H1 (cell line): ENCODE measurements at regions not wholly inside any gene's neighbourhood (a gene's known extent, or its start where the extent isn't known, plus 50 kb on each side); places are given as distances from the start of the nearest gene placed in this dataset.

ENCODE experiments used
- CTCF ChIA-PET: fragments of 300-600 bp; sonication (Branson Sonifier 250); formaldehyde crosslinking; loops from one replicate; lab custom pipeline; 2021; ENCODE audit not compliant: partially characterized antibody; lab: Charles Lee
- POLR2A ChIA-PET: fragments of 300-600 bp; sonication (Branson Sonifier 250); formaldehyde crosslinking; loops from one replicate; lab custom pipeline; 2021; ENCODE audit warnings: inconsistent platforms; ENCODE audit not compliant: partially characterized antibody; lab: Charles Lee
- DNase-seq, 2 experiments: peaks; one replicate each; pipeline versions ENCODE4 v3.0.0 to v3.0.0-alpha.2; 2010 to 2022; ENCODE audit warnings: low spot score in 2 of 2, low read depth in 1 of 2, mixed read lengths in 1 of 2
- FAIRE-seq: peaks from 2 replicates; lab custom pipeline; 2011; peaks lifted over from hg19 to GRCh38; lab: Jason Lieb, UNC
- H2AFZ ChIP-seq: 2 replicates; pipeline ENCODE4 v1.8.1; 2012; ENCODE audit warnings: low read length, inconsistent platforms
- H2AK5ac ChIP-seq: 2 replicates; pipeline ENCODE4 v1.6.1; 2013; ENCODE audit warnings: low read depth, low read length
- H2BK120ac ChIP-seq: replicated peaks from 2 replicates; pipeline ENCODE3; 2013; ENCODE audit warnings: low read depth, low read length, inconsistent platforms
- H2BK12ac ChIP-seq: 2 replicates; pipeline ENCODE4 v1.6.1; 2013; ENCODE audit warnings: low read depth, low read length
- H2BK15ac ChIP-seq: 2 replicates; pipeline ENCODE4 v1.6.1; 2013; ENCODE audit warnings: low read length
- H2BK20ac ChIP-seq: 2 replicates; pipeline ENCODE4 v1.6.1; 2013; ENCODE audit warnings: low read length
- H2BK5ac ChIP-seq: 2 replicates; pipeline ENCODE4 v1.6.1; 2013; ENCODE audit warnings: low read depth, low read length
- H3K14ac ChIP-seq: 2 replicates; pipeline ENCODE4 v1.6.1; 2013; ENCODE audit warnings: inconsistent platforms; ENCODE audit not compliant: insufficient read length
- H3K18ac ChIP-seq: 2 replicates; pipeline ENCODE4 v1.6.1; 2013; ENCODE audit warnings: low read length; ENCODE audit errors: extremely low read depth
- H3K23ac ChIP-seq: 2 replicates; pipeline ENCODE4 v1.6.1; 2013; ENCODE audit warnings: inconsistent platforms; ENCODE audit not compliant: insufficient read length
- H3K23me2 ChIP-seq: 2 replicates; pipeline ENCODE4 v1.6.1; 2013; ENCODE audit warnings: low read depth, low read length
- H3K27ac ChIP-seq: 2 replicates; pipeline ENCODE4 v1.6.1; 2011; ENCODE audit warnings: low read depth, low read length, inconsistent platforms
- H3K27me3 ChIP-seq, 4 experiments: replicated peaks in 1 of 4; 1 replicate in 1 of 4; 2 replicates in 3 of 4; pipeline versions ENCODE4 v1.6.1 to v1.8.1; 2011 to 2013; ENCODE audit warnings: low read length in 3 of 4, mild to moderate bottlenecking in 3 of 4, inconsistent platforms in 2 of 4, mixed read lengths in 2 of 4, moderate library complexity in 1 of 4; ENCODE audit not compliant: control insufficient read depth in 3 of 4, insufficient read depth in 3 of 4; ENCODE audit errors: extremely low read depth in 1 of 4
- H3K36me3 ChIP-seq, 4 experiments: 2 replicates each; pipeline versions ENCODE4 v1.6.1 to v1.8.1; 2011 to 2013; ENCODE audit warnings: mild to moderate bottlenecking in 4 of 4, low read length in 3 of 4, moderate library complexity in 2 of 4, control low read depth in 1 of 4, inconsistent platforms in 1 of 4; ENCODE audit not compliant: insufficient read depth in 4 of 4, control insufficient read depth in 2 of 4
- H3K4ac ChIP-seq: replicated peaks from 2 replicates; pipeline ENCODE3; 2013; ENCODE audit warnings: low read length, low read depth, mixed read lengths, inconsistent platforms; ENCODE audit not compliant: insufficient read length
- H3K4me1 ChIP-seq, 4 experiments: replicated peaks in 1 of 4; 1 replicate in 1 of 4; 2 replicates in 3 of 4; pipeline versions ENCODE4 v1.6.1 to v1.8.1; 2011 to 2013; ENCODE audit warnings: low read length in 3 of 4, inconsistent platforms in 2 of 4, mixed read lengths in 1 of 4; ENCODE audit not compliant: insufficient read depth in 4 of 4, control insufficient read depth in 3 of 4
- H3K4me2 ChIP-seq, 2 experiments: 2 replicates each; pipeline versions ENCODE4 v1.6.1 to v1.8.1; 2011 to 2013; ENCODE audit warnings: low read depth in 2 of 2, low read length in 2 of 2, control low read depth in 1 of 2, inconsistent platforms in 1 of 2, mild to moderate bottlenecking in 1 of 2; ENCODE audit not compliant: insufficient read depth in 1 of 2
- H3K4me3 ChIP-seq, 4 experiments: fragments of 200-600, 300-600 bp in 1 of 4; sonication (generic), shearing (Covaris generic), sonication (Bioruptor Twin) in 1 of 4; 2 replicates each; pipeline versions ENCODE4 v1.5.1 to v1.8.1; 2011 to 2016; ENCODE audit warnings: low read length in 4 of 4, low read depth in 3 of 4, control low read depth in 2 of 4, inconsistent platforms in 2 of 4, mild to moderate bottlenecking in 2 of 4, mixed read lengths in 1 of 4, moderate library complexity in 1 of 4; ENCODE audit not compliant: insufficient read depth in 2 of 4; ENCODE audit errors: extremely low read depth in 1 of 4
- H3K56ac ChIP-seq: replicated peaks from 2 replicates; pipeline ENCODE3; 2013; ENCODE audit warnings: low read depth, mild to moderate bottlenecking, mixed read lengths, low read length, inconsistent platforms; ENCODE audit not compliant: insufficient read length
- H3K79me1 ChIP-seq: 2 replicates; pipeline ENCODE4 v1.6.1; 2013; ENCODE audit warnings: low read depth, low read length, control low read depth
- H3K79me2 ChIP-seq, 2 experiments: 2 replicates each; pipeline versions ENCODE4 v1.6.1 to v1.8.1; 2012 to 2013; ENCODE audit warnings: low read length in 2 of 2, mild to moderate bottlenecking in 2 of 2, inconsistent platforms in 1 of 2; ENCODE audit not compliant: insufficient read depth in 2 of 2, control insufficient read depth in 1 of 2
- H3K9ac ChIP-seq, 4 experiments: replicated peaks in 1 of 4; 1 replicate in 1 of 4; 2 replicates in 3 of 4; pipeline versions ENCODE4 v1.6.1 to v1.8.1; 2011 to 2013; ENCODE audit warnings: low read depth in 3 of 4, low read length in 3 of 4, control low read depth in 2 of 4, mild to moderate bottlenecking in 2 of 4, moderate library complexity in 2 of 4, inconsistent platforms in 1 of 4; ENCODE audit errors: extremely low read depth in 1 of 4
- H3K9me3 ChIP-seq, 2 experiments: 2 replicates each; pipeline versions ENCODE4 v1.6.1 to v1.8.1; 2012 to 2013; ENCODE audit warnings: mild to moderate bottlenecking in 2 of 2, moderate library complexity in 2 of 2, control low read depth in 1 of 2, inconsistent platforms in 1 of 2, low read depth in 1 of 2, low read length in 1 of 2, mixed read lengths in 1 of 2; ENCODE audit not compliant: insufficient read depth in 2 of 2
- H4K20me1 ChIP-seq, 2 experiments: replicated peaks in 1 of 2; 2 replicates each; pipeline versions ENCODE3 to v1.8.1; 2011 to 2013; ENCODE audit warnings: inconsistent platforms in 2 of 2, low read length in 2 of 2, mild to moderate bottlenecking in 1 of 2; ENCODE audit not compliant: insufficient read depth in 2 of 2, control insufficient read depth in 1 of 2
- H4K5ac ChIP-seq: 2 replicates; pipeline ENCODE4 v1.6.1; 2013; ENCODE audit warnings: low read length, low read depth, mixed read lengths, inconsistent platforms; ENCODE audit not compliant: insufficient read length
- H4K8ac ChIP-seq: 2 replicates; pipeline ENCODE4 v1.8.0; 2013; ENCODE audit warnings: mild to moderate bottlenecking, moderate library complexity, low read length, inconsistent platforms; ENCODE audit not compliant: insufficient read depth; ENCODE audit errors: extremely low read depth
- H4K91ac ChIP-seq: replicated peaks from 2 replicates; pipeline ENCODE3; 2013; ENCODE audit warnings: low read length, mixed read lengths, inconsistent platforms; ENCODE audit not compliant: insufficient read length
- BRCA1 ChIP-seq: IDR thresholded peaks from 2 replicates; pipeline ENCODE4 v1.6.1; 2012; ENCODE audit warnings: low read depth, low read length, improper control_type of control experiment
- CBX5 ChIP-seq: fragments of 300-800, 300-1000 bp; sonication (generic); IDR thresholded peaks from 2 replicates; pipeline ENCODE4 v1.7.1; 2016; ENCODE audit warnings: antibody characterized with exemption, low read length, low read depth
- CTBP2 ChIP-seq: IDR thresholded peaks from 2 replicates; pipeline ENCODE4 v1.7.0; 2011; ENCODE audit warnings: borderline replicate concordance, mild to moderate bottlenecking, moderate library complexity, mixed read lengths, low read length; ENCODE audit not compliant: insufficient read depth, insufficient read length
- GABPA ChIP-seq: IDR thresholded peaks from 2 replicates; pipeline ENCODE4 v1.6.1; 2011; ENCODE audit warnings: mild to moderate bottlenecking, low read length, moderate library complexity, borderline replicate concordance; ENCODE audit not compliant: insufficient read depth
- POU5F1 ChIP-seq: IDR thresholded peaks from 2 replicates; pipeline ENCODE4 v1.6.1; 2011; ENCODE audit warnings: low read depth, mild to moderate bottlenecking, low read length, moderate library complexity
- RXRA ChIP-seq: IDR thresholded peaks from 2 replicates; pipeline ENCODE4 v1.6.1; 2011; ENCODE audit warnings: low read depth, mild to moderate bottlenecking, low read length, moderate library complexity; ENCODE audit not compliant: insufficient read depth
- SRF ChIP-seq: IDR thresholded peaks from 2 replicates; pipeline ENCODE4 v1.6.1; 2011; ENCODE audit warnings: mild to moderate bottlenecking, low read depth, low read length, moderate library complexity
- TCF12 ChIP-seq: IDR thresholded peaks from 2 replicates; pipeline ENCODE4 v1.6.1; 2011; ENCODE audit warnings: low read depth, mild to moderate bottlenecking, low read length
- WGBS, 2 experiments: shearing (Covaris generic) in 1 of 2; methylation state at CpG; one replicate each; pipeline versions ENCODE4 v1.1.6 to v1.1.7; 2013 to 2015; ENCODE audit warnings: low lambda C conversion rate in 2 of 2, mixed read lengths in 2 of 2, inconsistent platforms in 1 of 2, low coverage in 1 of 2, missing lambda C conversion rate in 1 of 2; ENCODE audit not compliant: insufficient replicate concordance in 2 of 2, insufficient coverage in 1 of 2, insufficient read length in 1 of 2; ENCODE audit errors: extremely low coverage in 1 of 2, missing lambda C conversion rate in 1 of 2; 5-methylcytosine and 5-hydroxymethylcytosine counted together

GRCh38 chr16:48946686-48947370 is 334.8 kb downstream of the CBLN1 start:
- no peaks in the 10 kb centered on the region for H3K79me2 ChIP-seq
- no peak overlapping the region for H2AFZ ChIP-seq
- no peak overlapping the region for H4K8ac ChIP-seq
- H2BK120ac ChIP-seq = no peak overlapping the region
- no peak overlapping the region for H3K4me2 ChIP-seq
- H4K20me1 ChIP-seq = no peaks in the 10 kb centered on the region
- no peak overlapping the region for H2BK5ac ChIP-seq
- no peaks in the 10 kb centered on the region for H3K23me2 ChIP-seq
- FAIRE-seq = no peak
- no peak overlapping the region for H3K9ac ChIP-seq
- H3K27me3 ChIP-seq = no peaks in the 10 kb centered on the region
- H3K9me3 ChIP-seq = peaks cover 7 to 10% of the 10 kb centered on the region in 2 experiments; a peak in 1 of 4 replicates
- H2AK5ac ChIP-seq = no peak overlapping the region
- no peak overlapping the region for H3K18ac ChIP-seq
- CTCF ChIA-PET = interaction anchor here (1.3 to 1.9 kb wide), 3 partner anchors 9 to 403 kb away, joined by 4 to 6 read pairs (median 4); no protein-coding TSS in a partner anchor
- no peaks in the 10 kb centered on the region for H3K36me3 ChIP-seq
- 90% methylated on average over 6 of the region's 6 CpGs; no CpG with 5 or more reads in 1 of the 2 experiments for WGBS, 2 experiments
- no peaks in the 10 kb centered on the region for H3K79me1 ChIP-seq
- H3K14ac ChIP-seq = no peak overlapping the region
- no peak overlapping the region for H4K5ac ChIP-seq
- no peak for TF ChIP-seq CTBP2
- TF ChIP-seq RXRA = no peak
- TF ChIP-seq POU5F1 = no peak
- TF ChIP-seq BRCA1 = no peak
- TF ChIP-seq TCF12 = no peak
- TF ChIP-seq SRF = no peak
- TF ChIP-seq CBX5 = no peak
- TF ChIP-seq GABPA = no peak
- TF ChIP-seq, all 59 proteins: peak for 0
- Histone ChIP-seq H3K23ac (no peak overlapping the region), H4K91ac (no peak overlapping the region), H2BK15ac (no peak overlapping the region), H3K4ac (no peak overlapping the region), H2BK12ac (no peak overlapping the region), H3K56ac (no peak overlapping the region), H3K27ac (no peak overlapping the region), H3K4me1 (no peaks in the 10 kb centered on the region), H3K4me3 (no peak overlapping the region), H2BK20ac (no peak overlapping the region)
- POLR2A ChIA-PET = no interaction called here
- DNase-seq = no peak
